ENCODE measurements at regions not wholly inside any gene's neighbourhood (a gene's known extent, or its start where the extent isn't known, plus 50 kb on each side); places are given as distances from the start of the nearest gene placed in this dataset.

DNA sequence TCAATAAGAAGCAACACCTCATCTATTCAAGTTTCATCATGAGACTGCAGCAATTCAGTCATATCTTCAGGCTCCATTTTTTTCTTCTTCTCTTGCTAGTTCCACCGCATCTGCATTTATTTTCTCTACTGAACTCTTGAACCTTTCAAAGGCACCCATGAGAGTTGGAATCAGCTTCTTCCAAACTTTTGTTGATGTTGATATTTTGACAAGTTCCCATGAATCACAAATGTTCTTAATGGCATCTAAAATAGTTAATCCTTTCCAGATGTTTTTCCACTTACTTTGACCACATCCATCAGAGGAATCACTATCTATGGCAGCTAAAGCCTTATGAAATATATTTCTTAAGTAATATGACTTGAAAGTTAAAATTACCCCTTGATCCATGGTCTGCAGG is 434.3 kb downstream of the GPATCH2 start:
- Histone ChIP-seq H3K36me3 (ENCODE audit: insufficient read depth, low read length) (no peaks in the 10 kb centered on the region), H3K9ac (ENCODE audit: low read length) (no peak overlapping the region), H3K9me3 (ENCODE audit: low read length) (no peaks in the 10 kb centered on the region), H3K27me3 (ENCODE audit: control insufficient read depth in 1 of 2, insufficient read depth in 2 of 2, low read length in 2 of 2) (no peaks in the 10 kb centered on the region), H3K27ac (ENCODE audit: low read depth, low read length) (no peak overlapping the region), H3K4me3 (ENCODE audit: low read depth in 1 of 2, low read length in 2 of 2) (no peak overlapping the region), H3K4me1 (ENCODE audit: insufficient read depth, low read length) (no peaks in the 10 kb centered on the region)

DNA sequence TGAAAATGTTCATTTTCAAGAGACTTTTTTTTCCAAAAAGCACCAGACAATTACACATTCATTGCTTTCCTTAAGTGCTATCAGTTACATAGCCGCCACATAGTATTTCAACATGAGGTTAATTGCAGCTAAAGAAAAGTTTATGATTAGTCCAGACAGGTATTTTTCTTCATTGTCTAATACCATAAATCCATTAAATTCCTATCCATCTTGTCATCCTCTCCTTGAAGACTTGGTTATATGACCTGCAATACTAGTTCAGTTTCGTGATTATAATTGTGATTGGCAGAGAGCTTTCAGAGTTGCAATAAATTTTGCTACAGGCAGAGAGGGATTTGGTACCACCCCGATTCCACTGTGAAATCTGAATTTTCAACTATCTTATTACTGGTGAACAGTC is 437.7 kb downstream of the GPATCH2 start:
- H3K36me3 ChIP-seq (ENCODE audit: insufficient read depth, low read length): no peaks in the 10 kb centered on the region
- no peak overlapping the region for H3K27ac ChIP-seq (ENCODE audit: low read depth, low read length)
- no peaks in the 10 kb centered on the region for H3K9me3 ChIP-seq (ENCODE audit: low read length)
- no peaks in the 10 kb centered on the region for H3K4me1 ChIP-seq (ENCODE audit: insufficient read depth, low read length)
- no peaks in the 10 kb centered on the region for H3K27me3 ChIP-seq (ENCODE audit: control insufficient read depth in 1 of 2, insufficient read depth in 2 of 2, low read length in 2 of 2)
- no peak overlapping the region for H3K4me3 ChIP-seq (ENCODE audit: low read depth in 1 of 2, low read length in 2 of 2)
- no peak overlapping the region for H3K9ac ChIP-seq (ENCODE audit: low read length)

DNA sequence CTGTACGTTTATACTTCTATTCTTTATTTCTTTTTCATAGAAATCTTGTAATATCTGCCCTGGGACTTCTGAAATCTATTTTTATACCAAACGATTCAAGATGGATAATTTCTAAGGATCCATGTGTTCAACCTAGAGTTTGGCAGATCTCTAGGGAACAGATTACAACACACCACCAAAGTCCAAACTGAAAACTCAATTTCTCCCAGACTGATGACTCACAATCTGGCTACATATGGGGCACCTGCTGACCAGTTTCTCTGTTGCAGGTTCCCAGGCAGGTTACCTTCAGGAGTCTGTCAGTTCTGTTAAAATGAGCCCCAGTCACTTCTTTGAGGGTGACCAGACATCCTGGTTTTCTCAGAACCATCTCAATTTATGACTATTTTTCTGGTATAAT is 439.4 kb downstream of the GPATCH2 start:
- Histone ChIP-seq H3K27ac (ENCODE audit: low read depth, low read length) (no peak overlapping the region), H3K36me3 (ENCODE audit: insufficient read depth, low read length) (no peaks in the 10 kb centered on the region), H3K9me3 (ENCODE audit: low read length) (no peaks in the 10 kb centered on the region), H3K9ac (ENCODE audit: low read length) (no peak overlapping the region), H3K4me1 (ENCODE audit: insufficient read depth, low read length) (no peaks in the 10 kb centered on the region), H3K4me3 (ENCODE audit: low read depth in 1 of 2, low read length in 2 of 2) (no peak overlapping the region), H3K27me3 (ENCODE audit: control insufficient read depth in 1 of 2, insufficient read depth in 2 of 2, low read length in 2 of 2) (no peaks in the 10 kb centered on the region)

DNA sequence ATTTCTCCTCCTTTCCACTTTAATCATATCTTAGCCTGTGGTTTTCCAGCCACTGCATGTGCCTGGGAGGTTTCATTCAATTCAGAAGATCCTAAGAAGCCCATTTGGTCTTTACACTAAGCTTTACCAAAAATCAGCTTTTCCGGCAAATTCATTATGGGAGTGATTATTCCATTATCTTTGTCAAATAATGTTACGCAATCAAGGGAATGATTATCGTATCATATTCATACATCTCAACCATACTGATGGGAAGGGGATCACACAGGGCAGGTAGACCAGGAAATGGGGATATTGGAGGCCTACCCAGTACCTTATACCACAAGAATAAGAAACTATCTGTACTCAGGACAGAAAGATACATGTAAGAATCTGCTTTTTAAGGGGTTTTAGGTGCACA is 440.5 kb downstream of the GPATCH2 start:
- Histone ChIP-seq H3K4me3 (ENCODE audit: low read depth in 1 of 2, low read length in 2 of 2) (no peak overlapping the region), H3K9ac (ENCODE audit: low read length) (no peak overlapping the region), H3K27ac (ENCODE audit: low read depth, low read length) (no peak overlapping the region), H3K4me1 (ENCODE audit: insufficient read depth, low read length) (no peaks in the 10 kb centered on the region), H3K36me3 (ENCODE audit: insufficient read depth, low read length) (no peaks in the 10 kb centered on the region), H3K9me3 (ENCODE audit: low read length) (no peaks in the 10 kb centered on the region), H3K27me3 (ENCODE audit: control insufficient read depth in 1 of 2, insufficient read depth in 2 of 2, low read length in 2 of 2) (no peaks in the 10 kb centered on the region)

DNA sequence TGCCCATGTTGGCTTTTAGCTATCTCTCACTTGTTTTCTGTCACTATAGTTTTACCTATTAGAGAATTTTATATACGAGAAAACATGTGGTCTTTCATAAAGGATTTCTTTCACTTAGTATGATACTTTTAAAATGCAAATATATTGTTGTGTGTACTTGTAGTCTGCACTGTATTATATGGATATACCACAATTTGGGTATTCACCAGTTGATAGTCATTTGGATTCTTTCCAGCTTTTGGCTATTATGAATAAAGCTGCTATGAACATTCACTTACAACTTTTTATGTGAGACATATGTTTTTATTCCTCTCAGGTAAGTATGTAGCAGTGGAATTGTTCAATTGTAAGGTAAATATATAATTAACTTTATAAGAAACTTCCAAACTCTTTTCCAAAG is 441.5 kb downstream of the GPATCH2 start:
- no peaks in the 10 kb centered on the region for H3K27me3 ChIP-seq (ENCODE audit: control insufficient read depth in 1 of 2, insufficient read depth in 2 of 2, low read length in 2 of 2)

DNA sequence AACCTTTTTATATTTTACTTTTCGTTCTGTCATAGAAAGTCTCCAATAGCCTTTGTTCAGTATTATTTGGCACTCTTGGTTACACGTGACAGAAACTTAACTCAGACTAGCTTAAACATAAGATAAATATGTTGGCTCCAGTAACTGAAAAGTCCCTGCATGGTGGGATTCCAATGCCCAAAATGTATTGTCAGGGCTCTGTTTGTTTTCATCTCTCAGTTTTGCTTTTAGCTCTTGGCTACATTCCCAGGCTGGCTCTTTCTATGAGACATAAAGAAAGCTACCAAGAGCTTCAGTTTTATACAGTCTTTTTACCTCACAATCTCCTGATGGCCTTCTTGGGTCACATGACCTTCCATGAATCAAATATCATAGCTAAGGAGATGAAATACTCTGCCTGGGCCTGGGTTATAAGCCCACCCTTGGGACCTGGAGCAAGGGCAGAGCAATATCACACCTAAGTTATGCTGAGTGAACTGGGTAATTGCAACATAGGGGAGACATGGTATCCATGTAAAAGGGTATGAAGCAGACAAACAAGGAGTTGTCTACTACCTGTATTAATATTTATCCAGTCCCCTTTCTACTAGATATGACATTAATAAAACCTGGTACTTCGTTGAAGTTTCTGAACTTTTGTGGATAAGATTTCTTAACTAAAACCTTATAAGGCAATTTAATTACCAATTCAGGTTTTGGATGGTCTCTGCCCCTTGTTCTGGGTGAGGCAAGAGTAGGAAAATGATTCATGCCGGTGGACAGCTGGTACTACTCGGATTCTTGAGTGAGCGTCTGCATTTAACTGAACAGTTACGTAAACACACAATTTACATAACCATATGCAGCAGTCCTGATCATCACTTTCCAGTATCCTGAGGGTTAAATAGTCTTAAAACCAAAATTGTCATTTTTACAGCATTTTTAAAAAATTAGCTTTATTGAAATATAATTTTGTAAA is 442.3 kb downstream of the GPATCH2 start:
- H3K27me3 ChIP-seq (ENCODE audit: control insufficient read depth in 1 of 2, insufficient read depth in 2 of 2, low read length in 2 of 2): no peaks in the 10 kb centered on the region
- no peaks in the 10 kb centered on the region for H3K36me3 ChIP-seq (ENCODE audit: insufficient read depth, low read length)
- H3K4me1 ChIP-seq (ENCODE audit: insufficient read depth, low read length): no peaks in the 10 kb centered on the region
- H3K9ac ChIP-seq (ENCODE audit: low read length): no peak overlapping the region
- no peak overlapping the region for H3K4me3 ChIP-seq (ENCODE audit: low read depth in 1 of 2, low read length in 2 of 2)
- no peaks in the 10 kb centered on the region for H3K9me3 ChIP-seq (ENCODE audit: low read length)
- no peak overlapping the region for H3K27ac ChIP-seq (ENCODE audit: low read depth, low read length)

More for the DNA sequence above, 441.5 kb downstream of the GPATCH2 start:
- Histone ChIP-seq H3K4me3 (ENCODE audit: low read depth in 1 of 2, low read length in 2 of 2) (no peak overlapping the region), H3K4me1 (ENCODE audit: insufficient read depth, low read length) (no peaks in the 10 kb centered on the region), H3K9ac (ENCODE audit: low read length) (no peak overlapping the region), H3K27ac (ENCODE audit: low read depth, low read length) (no peak overlapping the region), H3K9me3 (ENCODE audit: low read length) (no peaks in the 10 kb centered on the region), H3K36me3 (ENCODE audit: insufficient read depth, low read length) (no peaks in the 10 kb centered on the region)

DNA sequence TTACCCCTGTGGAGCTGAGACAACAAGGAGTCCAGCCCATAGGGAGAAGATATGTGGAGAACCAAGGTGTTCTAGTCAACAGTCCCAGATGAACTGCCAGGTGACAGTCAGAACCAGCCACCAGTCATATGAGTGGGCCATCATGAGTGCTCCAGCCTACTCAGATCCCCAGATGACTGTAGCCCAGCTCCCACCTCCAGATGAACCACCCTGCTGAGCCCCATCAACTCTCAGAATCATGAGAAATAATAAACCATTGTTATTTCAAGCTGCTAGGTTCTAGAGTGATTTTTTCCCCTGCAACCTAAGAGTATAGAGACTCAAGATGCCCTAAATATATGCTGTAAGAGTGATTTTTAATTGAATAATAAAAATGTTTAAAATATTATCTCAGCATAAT is 444.2 kb downstream of the GPATCH2 start:
- Histone ChIP-seq H3K9ac (ENCODE audit: low read length) (no peak overlapping the region), H3K36me3 (ENCODE audit: insufficient read depth, low read length) (no peaks in the 10 kb centered on the region), H3K4me1 (ENCODE audit: insufficient read depth, low read length) (no peaks in the 10 kb centered on the region), H3K4me3 (ENCODE audit: low read depth in 1 of 2, low read length in 2 of 2) (no peak overlapping the region), H3K27me3 (ENCODE audit: control insufficient read depth in 1 of 2, insufficient read depth in 2 of 2, low read length in 2 of 2) (no peaks in the 10 kb centered on the region), H3K9me3 (ENCODE audit: low read length) (no peaks in the 10 kb centered on the region), H3K27ac (ENCODE audit: low read depth, low read length) (no peak overlapping the region)

DNA sequence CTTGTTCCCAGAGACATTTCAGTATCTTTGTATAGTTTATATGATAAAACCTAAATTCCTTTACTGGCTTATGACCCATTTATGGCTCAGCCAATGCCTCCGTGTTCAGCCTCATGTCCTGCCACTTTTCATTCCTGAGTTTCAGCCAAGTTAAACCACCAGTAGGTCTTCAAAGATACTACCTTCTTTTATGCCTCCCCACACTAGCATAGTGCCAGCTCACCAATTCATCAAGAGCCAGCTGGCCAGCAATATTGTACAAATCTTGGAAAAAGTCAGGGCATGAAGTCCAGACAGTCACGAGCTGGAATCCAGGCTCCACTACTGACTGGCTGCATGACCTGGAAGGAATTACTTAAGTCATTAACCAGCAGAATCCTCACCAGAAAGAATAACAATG is 446.0 kb downstream of the GPATCH2 start:
- no peaks in the 10 kb centered on the region for H3K36me3 ChIP-seq (ENCODE audit: insufficient read depth, low read length)
- no peaks in the 10 kb centered on the region for H3K4me1 ChIP-seq (ENCODE audit: insufficient read depth, low read length)
- no peak overlapping the region for H3K9ac ChIP-seq (ENCODE audit: low read length)
- H3K27me3 ChIP-seq (ENCODE audit: control insufficient read depth in 1 of 2, insufficient read depth in 2 of 2, low read length in 2 of 2): no peaks in the 10 kb centered on the region
- H3K27ac ChIP-seq (ENCODE audit: low read depth, low read length): no peak overlapping the region
- H3K9me3 ChIP-seq (ENCODE audit: low read length): no peaks in the 10 kb centered on the region
- no peak overlapping the region for H3K4me3 ChIP-seq (ENCODE audit: low read depth in 1 of 2, low read length in 2 of 2)

DNA sequence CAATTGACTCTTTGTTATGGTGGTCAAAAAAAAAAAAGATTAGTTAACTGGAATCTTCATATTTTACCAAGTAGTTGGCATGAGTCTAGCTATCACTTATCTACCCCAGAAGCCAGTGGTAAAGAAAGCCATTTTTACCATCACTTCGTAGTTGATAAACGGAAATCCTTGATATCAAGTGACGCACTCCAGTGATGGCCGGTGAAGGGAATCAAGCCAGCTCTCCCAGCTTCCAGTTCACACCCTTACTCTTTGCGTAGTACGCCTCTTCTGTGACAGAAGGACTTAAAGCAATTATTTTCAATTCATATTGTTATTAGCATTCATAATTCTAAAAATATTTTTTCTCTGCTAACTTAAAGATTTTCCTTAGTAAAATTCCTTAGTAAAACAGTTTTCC is 447.9 kb downstream of the GPATCH2 start:
- H3K27me3 ChIP-seq (ENCODE audit: control insufficient read depth in 1 of 2, insufficient read depth in 2 of 2, low read length in 2 of 2): no peaks in the 10 kb centered on the region

DNA sequence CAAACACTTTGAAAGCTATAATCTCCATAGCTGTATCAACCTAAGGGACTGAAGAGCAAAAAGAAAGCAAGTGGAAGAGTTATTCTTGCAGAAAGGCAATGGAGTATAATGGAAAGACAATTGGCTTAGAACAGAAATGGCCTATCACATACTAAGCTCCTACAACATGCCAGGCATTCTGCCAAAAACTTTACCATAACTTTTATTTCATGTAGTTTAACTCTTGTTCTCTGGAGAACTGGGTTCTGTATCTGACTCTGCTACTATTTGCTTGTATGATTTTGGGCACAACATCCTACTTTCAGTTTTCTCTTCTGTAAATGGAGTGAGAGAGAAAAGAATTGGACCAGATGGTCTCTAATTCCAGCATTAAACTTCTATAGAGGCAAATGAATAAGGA is 449.1 kb downstream of the GPATCH2 start:
- Histone ChIP-seq H3K36me3 (ENCODE audit: insufficient read depth, low read length) (no peaks in the 10 kb centered on the region), H3K27me3 (ENCODE audit: control insufficient read depth in 1 of 2, insufficient read depth in 2 of 2, low read length in 2 of 2) (no peaks in the 10 kb centered on the region), H3K4me1 (ENCODE audit: insufficient read depth, low read length) (no peaks in the 10 kb centered on the region), H3K9me3 (ENCODE audit: low read length) (no peaks in the 10 kb centered on the region), H3K9ac (ENCODE audit: low read length) (no peak overlapping the region), H3K4me3 (ENCODE audit: low read depth in 1 of 2, low read length in 2 of 2) (no peak overlapping the region), H3K27ac (ENCODE audit: low read depth, low read length) (no peak overlapping the region)

More for the DNA sequence above, 447.9 kb downstream of the GPATCH2 start:
- H3K36me3 ChIP-seq (ENCODE audit: insufficient read depth, low read length): no peaks in the 10 kb centered on the region
- H3K9me3 ChIP-seq (ENCODE audit: low read length): no peaks in the 10 kb centered on the region
- H3K27ac ChIP-seq (ENCODE audit: low read depth, low read length): no peak overlapping the region
- H3K4me1 ChIP-seq (ENCODE audit: insufficient read depth, low read length): no peaks in the 10 kb centered on the region
- H3K4me3 ChIP-seq (ENCODE audit: low read depth in 1 of 2, low read length in 2 of 2): no peak overlapping the region
- H3K9ac ChIP-seq (ENCODE audit: low read length): no peak overlapping the region

DNA sequence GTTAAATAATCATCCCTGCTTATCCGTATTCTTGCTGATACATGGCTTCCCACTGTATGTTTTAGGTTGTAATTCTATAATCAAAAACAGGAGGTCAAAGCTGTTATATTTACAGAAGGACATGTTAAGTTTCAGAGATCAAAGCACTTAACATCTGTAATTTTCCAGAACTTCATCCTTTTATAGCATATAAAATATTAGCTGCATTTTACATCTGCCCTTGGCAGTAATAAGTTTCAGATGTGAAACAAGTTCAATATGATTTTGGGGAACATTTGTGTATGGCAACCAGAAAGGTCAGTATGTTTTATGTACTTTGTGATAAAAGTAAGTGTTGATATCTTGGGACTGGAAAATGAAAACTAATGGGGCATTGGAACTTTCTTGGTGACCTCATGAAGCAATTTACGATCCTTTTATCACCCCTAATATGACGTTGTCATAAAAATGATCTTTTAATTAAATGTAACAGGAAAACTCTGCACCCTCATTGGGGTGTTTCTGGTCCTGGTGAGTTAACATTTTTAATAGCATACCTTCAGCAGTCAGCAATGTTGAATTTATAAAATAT is 449.6 kb downstream of the GPATCH2 start:
- Histone ChIP-seq H3K36me3 (ENCODE audit: insufficient read depth, low read length) (no peaks in the 10 kb centered on the region), H3K27me3 (ENCODE audit: control insufficient read depth in 1 of 2, insufficient read depth in 2 of 2, low read length in 2 of 2) (no peaks in the 10 kb centered on the region), H3K27ac (ENCODE audit: low read depth, low read length) (no peak overlapping the region), H3K4me3 (ENCODE audit: low read depth in 1 of 2, low read length in 2 of 2) (no peak overlapping the region), H3K4me1 (ENCODE audit: insufficient read depth, low read length) (no peaks in the 10 kb centered on the region), H3K9me3 (ENCODE audit: low read length) (no peaks in the 10 kb centered on the region), H3K9ac (ENCODE audit: low read length) (no peak overlapping the region)

DNA sequence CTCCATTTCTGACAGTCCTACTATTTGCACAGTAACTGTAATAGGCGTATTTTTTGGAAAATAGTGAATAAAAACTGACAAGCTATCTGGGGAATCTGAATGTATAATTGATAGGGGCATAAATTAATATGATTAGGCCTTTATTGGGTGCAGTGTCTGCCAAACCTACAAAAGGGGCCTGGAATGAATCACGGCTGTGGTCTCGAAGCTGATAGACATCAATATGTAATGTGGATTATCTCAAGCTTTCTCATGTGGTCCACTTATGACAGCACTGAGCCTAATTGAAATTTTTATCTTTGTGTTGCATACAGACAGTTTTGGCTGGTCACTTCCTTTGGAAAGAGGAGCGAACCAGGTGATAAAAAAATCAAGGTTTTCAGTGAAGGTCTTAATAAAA is 450.4 kb downstream of the GPATCH2 start:
- Histone ChIP-seq H3K4me3 (ENCODE audit: low read depth in 1 of 2, low read length in 2 of 2) (no peak overlapping the region), H3K36me3 (ENCODE audit: insufficient read depth, low read length) (no peaks in the 10 kb centered on the region), H3K9ac (ENCODE audit: low read length) (no peak overlapping the region), H3K4me1 (ENCODE audit: insufficient read depth, low read length) (no peaks in the 10 kb centered on the region), H3K27ac (ENCODE audit: low read depth, low read length) (no peak overlapping the region), H3K27me3 (ENCODE audit: control insufficient read depth in 1 of 2, insufficient read depth in 2 of 2, low read length in 2 of 2) (no peaks in the 10 kb centered on the region), H3K9me3 (ENCODE audit: low read length) (no peaks in the 10 kb centered on the region)

Data from muscle layer of colon (tissue), 2 donors.